ENCODE measurements at regions not wholly inside any gene's neighbourhood (a gene's known extent, or its start where the extent isn't known, plus 50 kb on each side); places are given as distances from the start of the nearest gene placed in this dataset.

DNA sequence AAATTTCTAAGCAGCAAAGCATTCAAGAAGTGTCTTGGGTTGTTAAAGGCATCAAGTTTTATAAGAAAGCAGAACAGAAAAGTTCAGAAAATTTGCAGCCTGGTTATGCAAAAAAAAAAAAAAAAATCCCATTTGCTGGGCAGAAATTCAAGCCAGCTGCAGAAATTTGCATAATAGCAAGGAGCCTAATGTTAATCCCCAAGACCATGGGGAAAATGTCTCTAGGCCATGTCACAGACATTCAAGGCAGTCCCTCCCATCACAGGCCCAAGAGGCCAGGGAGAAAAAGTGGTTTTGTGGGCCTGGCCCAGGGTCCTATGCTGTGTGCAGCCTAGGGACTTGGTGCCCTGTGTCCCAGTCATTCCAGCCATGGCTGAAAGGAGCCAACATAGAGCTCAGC, 269.0 kb upstream of the SLC39A10 start:
- ChIA-PET CTCF (no interaction called here), POLR2A (no interaction called here)
- DNase-seq = no peak
- no peak overlapping the region for H3K4me3 Mint-ChIP-seq
- H3K4me1 Mint-ChIP-seq (ENCODE audit: low read depth) = no peaks in the 10 kb centered on the region
- no peaks in the 10 kb centered on the region for H3K9me3 Mint-ChIP-seq
- no peaks in the 10 kb centered on the region for H3K27me3 Mint-ChIP-seq
- intact Hi-C loops (cut with micrococcal nuclease) = no loop called here
- H3K27ac Mint-ChIP-seq = no peak overlapping the region
- peaks cover 2% of the 10 kb centered on the region for H3K36me3 Mint-ChIP-seq

DNA sequence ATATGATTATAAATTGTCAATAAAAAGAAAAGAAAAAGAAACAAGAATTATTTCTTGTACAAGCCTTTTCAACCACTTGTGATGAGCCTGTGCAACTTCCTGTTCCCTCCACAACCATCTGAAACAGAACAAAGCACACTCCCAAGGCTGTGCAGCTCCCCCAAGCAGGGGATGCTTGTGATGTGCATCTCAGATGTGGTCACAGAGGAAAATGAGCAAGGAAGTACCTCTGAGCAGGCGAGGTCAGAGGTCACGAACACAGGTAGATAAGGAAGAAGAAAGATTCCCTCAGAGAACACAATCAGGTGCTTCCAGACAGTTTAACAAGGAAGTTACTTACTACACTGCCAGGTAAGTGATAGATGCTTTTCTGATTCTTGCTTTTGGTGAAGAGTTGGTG, 274.8 kb upstream of the SLC39A10 start:
- Mint-ChIP-seq H3K4me1 (ENCODE audit: low read depth) (peaks cover 8% of the 10 kb centered on the region), H3K4me3 (no peak overlapping the region), H3K9me3 (no peaks in the 10 kb centered on the region), H3K27me3 (no peaks in the 10 kb centered on the region), H3K27ac (peak overlapping the region; percentile 14), H3K36me3 (no peaks in the 10 kb centered on the region)
- peak; percentile 26 for DNase-seq
- POLR2A ChIA-PET = no interaction called here
- intact Hi-C loops (cut with micrococcal nuclease) = no loop called here
- CTCF ChIA-PET = no interaction called here

DNA sequence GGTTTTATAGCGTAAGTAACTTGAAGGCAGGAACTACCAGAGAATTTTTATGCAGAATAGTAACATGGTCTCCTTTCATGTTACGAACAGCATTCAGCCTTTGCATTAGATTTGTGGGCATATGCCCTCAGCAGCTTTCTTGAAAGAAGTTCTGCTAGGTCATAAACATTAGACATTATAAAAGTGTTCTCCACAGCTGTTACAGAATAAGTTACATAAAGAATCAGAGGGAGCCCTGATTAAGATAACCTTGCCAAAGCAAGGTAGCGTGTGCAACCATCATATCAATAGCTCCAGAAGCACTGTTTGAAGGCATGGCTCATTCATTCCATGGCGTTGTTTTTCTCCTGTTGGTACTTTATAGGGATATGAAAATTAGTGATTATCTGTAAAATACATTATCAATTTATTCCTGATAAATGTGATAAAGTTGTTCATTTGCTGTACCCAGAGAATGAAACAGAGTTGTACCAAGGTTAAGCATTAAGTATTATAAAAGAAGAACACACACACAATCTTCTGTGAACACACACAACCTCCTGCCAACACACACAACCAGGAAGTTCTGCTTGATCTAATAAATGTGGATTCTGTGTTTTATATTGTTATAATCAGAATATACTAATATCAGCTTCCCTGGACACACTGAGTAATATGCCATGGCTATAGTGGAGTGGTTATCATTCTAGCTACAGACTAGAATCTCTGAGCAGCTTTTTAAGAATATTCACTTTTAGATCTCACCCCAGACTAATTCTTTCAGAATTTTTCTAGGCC, 286.7 kb upstream of the SLC39A10 start:
- no peaks in the 10 kb centered on the region for H3K36me3 Mint-ChIP-seq
- no peaks in the 10 kb centered on the region for H3K27me3 Mint-ChIP-seq
- no peak overlapping the region for H3K4me3 Mint-ChIP-seq
- ChIA-PET CTCF (interaction anchor here (0.7 kb wide), 1 partner anchor 32 kb away, joined by 3 read pairs; no protein-coding TSS in a partner anchor), POLR2A (no interaction called here)
- H3K4me1 Mint-ChIP-seq (ENCODE audit: low read depth) = peaks cover 2% of the 10 kb centered on the region
- intact Hi-C loops (cut with micrococcal nuclease) = no loop called here
- H3K27ac Mint-ChIP-seq = no peak overlapping the region
- DNase-seq = no peak
- H3K9me3 Mint-ChIP-seq = peaks cover 3% of the 10 kb centered on the region

- no peak for DNase-seq
- peaks cover 3% of the 10 kb centered on the region for H3K36me3 Mint-ChIP-seq
- no peak overlapping the region for H3K4me3 Mint-ChIP-seq
- POLR2A ChIA-PET = no interaction called here
- no peak overlapping the region for H3K27ac Mint-ChIP-seq
- intact Hi-C loops (cut with micrococcal nuclease) = loop anchor here (10.0 kb wide), 1 partner anchor 196 kb away; no protein-coding TSS in a partner anchor
- peaks cover 14% of the 10 kb centered on the region for H3K9me3 Mint-ChIP-seq
- CTCF ChIA-PET = no interaction called here
- no peaks in the 10 kb centered on the region for H3K27me3 Mint-ChIP-seq
- peaks cover 13% of the 10 kb centered on the region for H3K4me1 Mint-ChIP-seq (ENCODE audit: low read depth)
Observed at GRCh38 chr2:195369218-195369587, 287.8 kb upstream of the SLC39A10 start.

- peaks cover 13% of the 10 kb centered on the region for H3K4me1 Mint-ChIP-seq (ENCODE audit: low read depth)
- peaks cover 3% of the 10 kb centered on the region for H3K36me3 Mint-ChIP-seq
- no peaks in the 10 kb centered on the region for H3K27me3 Mint-ChIP-seq
- intact Hi-C loops (cut with micrococcal nuclease) = loop anchor here (10.0 kb wide), 1 partner anchor 196 kb away; no protein-coding TSS in a partner anchor
- POLR2A ChIA-PET = no interaction called here
- peaks cover 14% of the 10 kb centered on the region for H3K9me3 Mint-ChIP-seq
- no peak overlapping the region for H3K4me3 Mint-ChIP-seq
- CTCF ChIA-PET = no interaction called here
- no peak overlapping the region for H3K27ac Mint-ChIP-seq
- DNase-seq = no peak
Observed at GRCh38 chr2:195368249-195369217, 288.5 kb upstream of the SLC39A10 start.

- Mint-ChIP-seq H3K36me3 (peaks cover 3% of the 10 kb centered on the region), H3K27ac (no peak overlapping the region), H3K4me3 (no peak overlapping the region), H3K27me3 (no peaks in the 10 kb centered on the region), H3K9me3 (peaks cover 14% of the 10 kb centered on the region), H3K4me1 (ENCODE audit: low read depth) (peaks cover 13% of the 10 kb centered on the region)
- ChIA-PET CTCF (no interaction called here), POLR2A (no interaction called here)
- no peak for DNase-seq
- intact Hi-C loops (cut with micrococcal nuclease) = loop anchor here (10.0 kb wide), 1 partner anchor 197 kb away; no protein-coding TSS in a partner anchor
Observed at GRCh38 chr2:195367809-195368208, 289.2 kb upstream of the SLC39A10 start.

GRCh38 chr2:195364015-195364965, 292.7 kb upstream of the SLC39A10 start:
- Mint-ChIP-seq H3K9me3 (peaks cover 14% of the 10 kb centered on the region), H3K36me3 (peaks cover 3% of the 10 kb centered on the region), H3K4me1 (ENCODE audit: low read depth) (peaks cover 29% of the 10 kb centered on the region), H3K27ac (no peak overlapping the region), H3K27me3 (no peaks in the 10 kb centered on the region), H3K4me3 (no peak overlapping the region)
- intact Hi-C loops (cut with micrococcal nuclease) = loop anchor here (10.0 kb wide), 1 partner anchor 201 kb away; no protein-coding TSS in a partner anchor
- ChIA-PET CTCF (no interaction called here), POLR2A (no interaction called here)
- no peak for DNase-seq

- Mint-ChIP-seq H3K27ac (no peak overlapping the region), H3K4me1 (ENCODE audit: low read depth) (peaks cover 36% of the 10 kb centered on the region), H3K36me3 (peaks cover 3% of the 10 kb centered on the region), H3K27me3 (no peaks in the 10 kb centered on the region), H3K9me3 (peaks cover 14% of the 10 kb centered on the region), H3K4me3 (no peak overlapping the region)
- intact Hi-C loops (cut with micrococcal nuclease) = loop anchor here (10.0 kb wide), 1 partner anchor 201 kb away; no protein-coding TSS in a partner anchor
- POLR2A ChIA-PET = no interaction called here
- no peak for DNase-seq
- CTCF ChIA-PET = no interaction called here
Observed at GRCh38 chr2:195363496-195363895, 293.5 kb upstream of the SLC39A10 start.

DNA sequence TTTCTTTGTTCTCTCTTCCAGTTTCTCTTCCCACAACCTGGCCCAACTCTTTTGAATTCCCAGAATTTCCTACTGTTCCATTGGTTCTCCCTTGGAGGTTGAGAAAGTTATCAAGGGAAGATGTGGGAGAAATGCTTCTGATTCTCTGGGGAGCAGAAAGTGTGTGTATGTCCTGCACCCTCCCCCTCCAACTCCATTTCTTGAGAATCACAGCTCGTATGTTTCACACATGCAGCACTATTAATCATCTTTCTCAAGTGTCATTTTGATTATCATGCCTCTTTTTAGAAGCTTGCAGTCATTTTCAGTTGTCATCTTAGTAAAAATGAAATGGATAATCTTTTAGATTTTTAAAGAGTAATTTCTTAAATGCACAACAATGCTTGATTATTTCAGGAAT, 296.8 kb upstream of the SLC39A10 start:
- POLR2A ChIA-PET = no interaction called here
- Mint-ChIP-seq H3K4me1 (ENCODE audit: low read depth) (peaks cover 37% of the 10 kb centered on the region), H3K36me3 (peaks cover 3% of the 10 kb centered on the region), H3K4me3 (peak overlapping the region; percentile 21), H3K27me3 (peaks cover 2% of the 10 kb centered on the region), H3K27ac (no peak overlapping the region), H3K9me3 (peaks cover 15% of the 10 kb centered on the region)
- intact Hi-C loops (cut with micrococcal nuclease) = loop anchor here (1.0 to 10.0 kb wide), 5 partner anchors 117 to 297 kb away; partner anchors contain the start of gene SLC39A10
- DNase-seq = no peak
- CTCF ChIA-PET = no interaction called here

GRCh38 chr2:195359043-195359735, 297.8 kb upstream of the SLC39A10 start:
- intact Hi-C loops (cut with micrococcal nuclease) = no loop called here
- Mint-ChIP-seq H3K9me3 (peaks cover 5% of the 10 kb centered on the region), H3K27me3 (peaks cover 2% of the 10 kb centered on the region), H3K4me1 (ENCODE audit: low read depth) (peaks cover 27% of the 10 kb centered on the region), H3K4me3 (no peak overlapping the region), H3K36me3 (no peaks in the 10 kb centered on the region), H3K27ac (no peak overlapping the region)
- no peak for DNase-seq
- CTCF ChIA-PET = interaction anchor here (0.5 kb wide), 1 partner anchor 1244 kb away, joined by 3 read pairs; no protein-coding TSS in a partner anchor
- POLR2A ChIA-PET = no interaction called here

- H3K27me3 Mint-ChIP-seq = peaks cover 2% of the 10 kb centered on the region
- DNase-seq = no peak
- ChIA-PET CTCF (no interaction called here), POLR2A (no interaction called here)
- no peaks in the 10 kb centered on the region for H3K36me3 Mint-ChIP-seq
- H3K9me3 Mint-ChIP-seq = peaks cover 5% of the 10 kb centered on the region
- H3K27ac Mint-ChIP-seq = no peak overlapping the region
- H3K4me3 Mint-ChIP-seq = no peak overlapping the region
- intact Hi-C loops (cut with micrococcal nuclease) = no loop called here
- H3K4me1 Mint-ChIP-seq (ENCODE audit: low read depth) = peaks cover 27% of the 10 kb centered on the region
Observed at GRCh38 chr2:195356920-195357440, 300.0 kb upstream of the SLC39A10 start.

All from activated CD4-positive, alpha-beta memory T cell treated with anti-CD3 and anti-CD28 coated beads for 36 hours (primary cell).